Left hindlimb (tissue), 1 donor: ENCODE measurements at regions not wholly inside any gene's neighbourhood (a gene's known extent, or its start where the extent isn't known, plus 50 kb on each side); places are given as distances from the start of the nearest gene placed in this dataset.

Source experiments
- DNase-seq: peaks from one replicate; pipeline ENCODE4 v3.0.0-alpha.2; 2018

DNA sequence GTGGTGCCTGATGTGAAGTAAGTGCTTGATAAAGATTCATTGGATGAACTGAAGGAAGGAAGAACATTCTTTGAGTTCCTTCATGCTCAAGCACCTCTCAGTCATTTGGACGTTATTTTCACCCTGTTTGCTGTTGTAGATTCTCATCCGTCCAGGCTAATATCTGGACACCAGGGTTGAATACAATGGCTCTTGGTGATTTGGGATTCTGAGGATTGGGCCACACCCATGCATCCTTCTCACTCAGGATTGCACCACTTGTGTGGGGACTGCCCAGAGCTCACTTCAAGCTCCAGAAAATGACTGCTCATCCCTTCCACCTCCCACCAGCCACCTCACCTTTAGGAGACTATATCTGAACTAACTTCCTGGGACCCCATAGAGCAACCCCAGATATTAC, 117.1 kb upstream of the IPO9 start:
- DNase-seq: peak; percentile 17

DNA sequence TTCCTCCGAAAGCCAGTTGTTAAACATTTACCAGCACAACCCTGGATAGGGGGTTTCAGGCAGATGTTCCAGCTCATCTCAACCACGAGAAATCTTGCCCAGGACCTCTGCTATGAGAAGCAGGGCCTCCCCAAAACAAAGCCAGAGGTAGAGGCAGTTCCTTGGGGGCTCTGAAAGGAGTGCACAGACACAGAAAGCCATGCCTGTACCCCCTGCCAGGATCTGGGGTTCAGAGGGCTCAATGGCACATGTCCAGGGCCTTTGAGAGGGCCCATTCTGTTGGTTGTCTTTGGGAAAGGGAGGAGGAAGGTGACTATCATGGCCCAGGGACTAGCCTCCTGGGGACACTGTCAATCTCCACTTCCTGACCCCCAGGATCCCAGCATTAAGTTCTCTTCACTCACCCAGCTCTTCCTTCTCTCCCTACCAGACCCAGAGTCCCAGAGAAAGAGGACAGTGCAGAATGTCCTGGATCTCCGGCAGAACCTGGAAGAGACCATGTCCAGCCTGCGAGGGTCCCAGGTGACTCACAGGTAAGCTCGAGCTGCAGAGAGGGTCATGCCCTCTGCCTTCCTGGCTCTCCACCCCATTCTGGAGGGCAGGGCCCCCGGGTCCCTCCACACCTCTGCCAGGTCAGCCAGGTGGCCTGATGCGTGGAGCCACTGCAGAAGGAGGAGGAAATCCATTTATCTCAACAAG, 116.4 kb upstream of the IPO9 start:
- peak; percentile 13 for DNase-seq

DNA sequence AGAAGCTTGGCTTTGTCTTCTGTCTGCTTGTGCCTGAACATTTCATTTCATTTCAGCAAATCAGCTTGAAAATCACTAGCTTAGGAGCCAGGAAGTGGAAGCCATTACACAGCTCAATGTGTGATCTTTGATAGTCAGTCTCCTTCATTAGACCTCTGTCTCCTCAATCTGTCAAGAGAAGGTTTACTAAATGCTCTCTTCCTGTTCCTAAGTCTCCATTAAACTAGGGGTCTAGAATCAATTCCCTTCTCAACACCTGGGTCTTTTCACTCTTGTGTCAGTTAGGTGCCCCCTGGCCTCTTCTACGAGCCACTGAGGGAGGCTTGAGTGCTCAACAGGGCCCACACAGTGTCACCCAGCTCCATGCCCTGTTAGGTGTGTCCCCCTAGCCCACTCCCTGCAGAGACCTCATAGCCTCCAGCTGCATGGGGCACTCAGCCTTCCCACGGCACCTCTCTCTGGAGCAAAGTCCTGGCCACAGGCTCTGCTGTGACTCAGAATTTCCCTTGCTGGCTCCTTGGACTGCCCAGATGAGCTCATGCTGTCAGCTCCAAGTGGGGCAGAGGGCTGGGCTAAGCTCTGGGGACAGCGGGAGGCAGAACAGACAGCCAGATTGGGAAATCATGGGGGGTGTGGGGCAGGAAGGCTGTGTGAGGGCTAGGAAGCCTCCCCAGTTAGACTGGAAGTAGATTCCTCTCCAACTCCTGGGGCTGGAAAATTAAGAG, 115.7 kb upstream of the IPO9 start:
- DNase-seq: peak; percentile 80

DNA sequence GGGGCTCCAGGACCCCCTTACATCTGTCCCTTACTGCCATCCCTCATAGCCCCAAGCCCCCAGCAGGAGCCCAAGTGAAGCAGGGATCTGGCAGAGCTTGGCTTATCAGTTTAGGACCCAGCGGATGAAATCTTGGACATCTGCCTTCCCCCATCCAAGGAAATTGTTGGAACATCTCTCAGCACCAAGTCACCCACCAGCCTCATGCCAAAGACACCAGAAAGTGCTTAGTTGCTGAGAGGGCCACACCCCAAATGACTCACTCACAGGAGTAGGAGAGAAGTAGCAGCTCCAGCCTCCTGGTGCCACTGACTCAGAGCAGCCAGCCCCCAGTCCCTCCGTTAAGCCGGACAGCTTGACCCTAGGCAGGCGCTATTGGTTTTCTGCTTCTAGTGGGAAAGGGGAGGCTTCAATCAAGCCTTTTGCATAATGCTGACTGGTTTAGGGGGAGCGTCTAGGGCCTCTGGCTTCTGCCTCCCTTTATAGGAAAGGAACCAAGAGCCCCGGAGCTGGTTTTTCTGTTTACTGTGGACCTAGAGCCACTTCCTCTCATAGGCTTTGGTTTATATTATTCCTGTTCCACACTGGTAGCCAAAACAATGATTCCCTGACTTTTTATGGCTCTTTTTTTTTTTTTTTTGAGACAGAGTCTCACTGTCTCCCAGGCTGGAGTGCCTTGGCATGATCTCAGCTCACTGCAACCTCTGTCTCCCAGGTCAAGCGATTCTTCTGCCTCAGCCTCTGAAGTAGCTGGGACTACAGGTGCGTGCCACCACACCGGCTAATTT, 114.2 kb upstream of the IPO9 start:
- peak; percentile 71 for DNase-seq

DNA sequence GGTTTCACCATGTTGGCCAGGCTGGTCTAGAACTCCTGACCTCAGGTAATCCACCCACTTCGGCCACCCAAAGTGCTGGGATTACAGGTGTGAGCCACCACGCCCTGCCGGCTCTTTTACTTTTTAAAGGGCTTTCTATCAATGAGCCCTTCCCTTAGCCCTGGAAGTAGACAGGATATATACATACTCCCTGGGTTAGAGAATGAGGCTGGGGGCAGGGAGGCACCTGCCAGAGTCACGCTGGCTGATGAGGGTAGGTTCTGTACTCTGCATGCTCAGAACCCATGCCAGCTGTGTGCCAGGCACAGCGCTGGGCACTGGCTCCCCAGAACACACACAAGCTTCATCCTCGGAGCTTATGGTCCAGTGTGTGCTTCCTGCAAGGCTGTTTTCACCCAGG, 113.6 kb upstream of the IPO9 start:
- DNase-seq: no peak

DNA sequence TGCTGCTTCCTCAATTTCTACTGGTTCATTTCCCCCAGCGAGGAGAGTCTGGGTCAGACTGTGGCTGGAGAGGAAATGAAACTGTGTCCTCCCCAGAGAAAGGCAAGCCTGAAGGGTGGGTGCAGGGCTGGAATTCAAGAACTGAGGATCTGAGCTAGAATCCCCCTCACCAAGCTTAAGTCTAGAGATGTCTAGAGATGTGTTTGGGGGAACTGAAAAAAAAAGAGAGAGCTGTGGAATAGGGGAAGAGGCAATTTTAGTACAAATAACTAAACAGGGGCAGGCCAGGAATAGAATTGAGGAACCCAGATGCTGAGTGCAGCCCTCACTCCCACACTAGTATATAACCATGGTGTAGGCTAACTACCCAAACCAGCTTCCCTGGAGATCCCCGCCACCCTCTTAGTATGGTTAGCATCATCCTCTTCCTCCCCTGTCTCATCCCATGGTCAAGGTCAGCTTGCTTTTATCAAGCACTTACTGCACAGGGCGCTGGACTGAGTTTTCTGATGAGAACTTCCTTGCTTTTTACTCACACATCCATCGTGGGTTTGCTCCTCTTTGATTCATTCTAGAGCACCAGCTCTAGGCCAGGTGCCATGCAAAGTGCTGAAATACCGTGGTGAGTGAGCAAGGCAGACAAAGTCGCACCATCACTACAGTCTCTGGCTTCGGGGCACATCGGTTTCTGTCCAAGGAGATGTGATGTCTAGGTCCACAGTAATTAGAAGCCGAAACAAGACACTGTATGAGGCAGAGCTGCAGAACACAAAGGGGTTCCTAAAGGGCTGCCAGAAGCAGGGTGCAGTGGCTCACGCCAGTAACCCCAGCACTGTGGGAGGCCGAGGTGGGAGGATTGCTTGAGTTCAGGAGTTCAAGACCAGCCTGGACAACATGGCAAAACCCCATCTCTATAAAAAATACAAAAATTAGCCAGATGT, 112.9 kb upstream of the IPO9 start:
- peak; percentile 25 for DNase-seq

DNA sequence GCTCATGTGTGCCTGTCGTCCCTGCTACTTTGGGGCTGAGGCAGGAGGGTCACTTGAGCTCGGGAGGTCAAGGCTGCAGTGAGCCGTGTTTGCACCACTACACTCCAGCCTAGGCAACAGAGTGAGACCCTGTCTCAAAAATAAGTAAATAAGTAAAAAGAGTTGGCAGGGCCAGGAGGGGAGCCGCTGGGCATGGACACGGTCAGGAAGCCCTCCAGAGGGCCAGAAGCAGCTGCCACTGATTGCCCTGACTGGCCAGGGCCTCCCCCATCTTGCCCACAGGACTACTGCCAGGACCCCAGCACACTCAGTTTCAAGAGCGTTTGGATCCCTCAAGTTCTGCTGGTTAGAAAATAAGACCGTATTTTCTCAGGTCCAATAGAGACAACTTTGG, 112.2 kb upstream of the IPO9 start:
- peak; percentile 12 for DNase-seq

DNA sequence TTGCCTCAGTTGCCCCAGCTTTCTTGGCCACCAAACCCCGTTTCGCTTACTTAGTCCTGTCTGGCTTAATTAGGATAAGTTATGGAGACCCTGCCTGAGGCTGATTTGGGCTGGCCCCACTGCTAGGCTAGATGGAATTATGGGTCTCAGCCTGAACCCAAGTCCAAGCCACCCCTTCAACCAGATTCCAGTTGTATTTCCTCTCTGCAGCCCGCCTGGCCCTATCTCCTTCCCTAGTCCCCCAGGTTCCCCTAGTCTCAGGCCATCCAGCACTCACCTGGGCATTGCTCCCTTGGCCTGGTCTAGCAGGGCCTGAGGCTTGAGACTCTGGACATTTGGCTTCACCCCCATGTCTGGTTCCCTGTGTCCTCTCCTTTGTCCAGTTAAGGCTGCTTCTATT, 111.7 kb upstream of the IPO9 start:
- DNase-seq: peak; percentile 20

DNA sequence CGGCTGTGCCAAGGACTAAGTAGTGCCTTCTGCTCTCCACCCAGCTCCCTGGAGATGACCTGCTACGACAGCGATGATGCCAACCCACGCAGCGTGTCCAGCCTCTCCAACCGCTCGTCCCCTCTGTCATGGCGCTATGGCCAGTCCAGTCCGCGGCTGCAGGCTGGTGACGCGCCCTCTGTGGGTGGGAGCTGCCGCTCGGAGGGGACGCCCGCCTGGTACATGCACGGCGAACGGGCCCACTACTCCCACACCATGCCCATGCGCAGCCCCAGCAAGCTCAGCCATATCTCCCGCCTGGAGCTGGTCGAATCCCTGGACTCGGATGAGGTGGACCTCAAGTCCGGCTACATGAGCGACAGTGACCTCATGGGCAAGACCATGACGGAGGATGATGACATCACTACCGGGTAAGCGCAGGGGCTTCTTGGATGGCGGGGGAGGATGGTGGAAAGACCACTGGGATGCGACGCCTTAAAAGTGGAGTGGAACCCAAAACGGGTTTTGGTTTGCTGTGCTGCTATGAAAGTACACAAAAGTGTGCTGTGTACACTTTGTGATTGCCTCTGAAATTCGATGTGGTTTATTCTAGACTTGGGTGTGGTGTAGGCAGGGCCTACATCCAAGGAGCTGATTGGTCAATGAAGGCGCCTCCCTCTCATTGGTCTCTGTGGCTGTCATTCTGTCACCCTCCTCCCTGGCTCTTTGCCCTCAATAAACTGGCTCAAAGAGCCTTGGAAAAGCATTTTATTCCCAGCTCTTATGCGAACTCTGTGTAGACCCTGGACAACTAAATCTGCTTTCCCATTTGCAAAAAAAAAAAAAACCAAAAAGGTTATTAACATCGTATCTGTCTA, 110.4 kb upstream of the IPO9 start:
- DNase-seq: peak; percentile 34

DNA sequence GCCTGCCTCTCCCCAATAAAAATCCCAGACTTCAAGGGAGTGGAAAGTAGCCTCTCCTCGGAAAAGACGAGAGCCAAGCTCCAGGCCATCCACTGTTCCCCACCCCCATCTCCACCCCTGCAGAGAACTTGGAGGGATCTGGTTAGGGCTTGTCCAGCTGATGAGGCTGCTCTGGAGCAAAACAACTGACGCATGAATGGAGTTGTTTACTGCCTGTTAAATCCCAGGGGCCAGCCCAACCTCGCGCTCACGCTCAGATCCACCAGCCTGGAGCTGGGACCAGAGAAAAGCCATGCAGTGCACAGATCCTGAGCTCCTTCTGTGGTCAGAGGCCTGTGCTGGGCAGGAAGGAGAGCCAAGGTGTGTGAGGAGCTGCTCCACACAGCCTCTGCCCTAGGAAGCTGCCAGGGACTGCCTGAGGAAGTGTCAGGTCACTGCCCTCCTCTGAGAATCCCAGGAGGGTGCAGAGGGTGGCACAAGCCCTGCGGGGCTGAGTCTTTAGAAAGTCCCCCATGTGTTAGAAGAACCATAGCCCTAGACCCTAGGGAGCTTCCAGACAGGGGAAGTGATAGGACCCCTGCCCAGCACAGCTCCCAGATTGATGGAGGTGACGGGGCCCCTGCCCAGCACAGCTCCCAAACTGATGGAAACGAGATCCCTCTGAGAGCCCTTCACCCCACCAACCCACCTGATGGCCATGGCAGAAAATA, 109.0 kb upstream of the IPO9 start:
- peak; percentile 55 for DNase-seq

DNA sequence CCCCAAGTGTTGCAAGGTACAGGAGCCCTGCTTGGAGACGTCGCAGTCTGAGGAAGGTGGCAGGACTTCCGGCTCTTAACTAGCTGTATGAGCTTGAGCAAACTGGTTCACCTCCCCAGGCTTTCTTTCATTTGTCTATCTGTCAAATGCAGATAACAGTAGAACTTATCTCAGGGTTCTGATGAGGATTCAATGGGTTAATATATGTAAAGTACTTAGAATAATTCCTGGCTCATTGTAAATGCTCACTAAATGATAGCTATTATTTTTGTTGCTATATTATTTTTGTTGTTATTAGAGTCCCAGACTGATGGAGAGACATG, 108.5 kb upstream of the IPO9 start:
- no peak for DNase-seq

DNA sequence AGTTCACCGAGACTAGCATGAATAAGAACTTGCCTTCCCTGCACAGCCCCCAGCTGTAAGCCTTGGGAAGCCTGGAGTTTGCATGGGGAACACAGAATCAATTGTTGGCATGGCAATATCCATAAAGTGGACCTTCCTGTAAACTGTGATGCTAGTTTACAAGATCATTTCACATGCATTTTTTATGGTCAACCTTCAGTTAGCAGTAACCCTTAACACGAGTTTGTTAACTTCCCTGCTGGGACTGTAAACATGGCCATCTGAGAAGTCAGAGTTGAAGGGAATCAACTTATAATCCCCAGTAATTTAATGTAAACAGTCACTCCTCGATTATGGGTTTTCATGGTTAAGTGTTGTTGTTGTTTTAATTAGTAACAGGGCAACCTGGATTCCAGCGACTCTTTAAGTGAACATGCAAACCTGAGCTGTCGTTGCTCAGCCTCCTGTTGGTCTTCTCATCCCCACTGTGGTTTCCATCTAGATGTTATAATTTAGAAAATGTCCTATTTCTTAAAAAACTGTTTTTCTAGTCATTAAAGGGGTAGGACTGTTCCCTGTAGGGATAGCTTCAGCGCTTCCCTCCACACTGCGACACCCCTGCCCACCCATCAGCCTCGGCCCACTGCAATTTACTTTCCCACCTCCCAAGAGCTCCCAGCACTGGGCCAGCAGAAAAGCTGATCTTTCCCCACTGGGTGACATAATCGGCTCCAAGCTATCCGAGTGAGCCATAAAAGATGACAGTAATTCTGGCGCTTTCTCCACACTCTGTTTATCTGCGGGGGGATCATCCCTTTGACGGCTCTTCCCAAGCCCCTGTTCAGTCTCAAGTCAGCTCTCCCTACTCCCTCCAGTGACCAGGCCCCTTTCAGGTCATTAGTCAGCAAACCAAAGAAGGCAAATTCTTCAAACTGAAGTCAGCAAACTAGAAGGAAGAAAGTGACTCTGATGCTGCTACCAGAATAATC, 107.6 kb upstream of the IPO9 start:
- peak; percentile 28 for DNase-seq

DNA sequence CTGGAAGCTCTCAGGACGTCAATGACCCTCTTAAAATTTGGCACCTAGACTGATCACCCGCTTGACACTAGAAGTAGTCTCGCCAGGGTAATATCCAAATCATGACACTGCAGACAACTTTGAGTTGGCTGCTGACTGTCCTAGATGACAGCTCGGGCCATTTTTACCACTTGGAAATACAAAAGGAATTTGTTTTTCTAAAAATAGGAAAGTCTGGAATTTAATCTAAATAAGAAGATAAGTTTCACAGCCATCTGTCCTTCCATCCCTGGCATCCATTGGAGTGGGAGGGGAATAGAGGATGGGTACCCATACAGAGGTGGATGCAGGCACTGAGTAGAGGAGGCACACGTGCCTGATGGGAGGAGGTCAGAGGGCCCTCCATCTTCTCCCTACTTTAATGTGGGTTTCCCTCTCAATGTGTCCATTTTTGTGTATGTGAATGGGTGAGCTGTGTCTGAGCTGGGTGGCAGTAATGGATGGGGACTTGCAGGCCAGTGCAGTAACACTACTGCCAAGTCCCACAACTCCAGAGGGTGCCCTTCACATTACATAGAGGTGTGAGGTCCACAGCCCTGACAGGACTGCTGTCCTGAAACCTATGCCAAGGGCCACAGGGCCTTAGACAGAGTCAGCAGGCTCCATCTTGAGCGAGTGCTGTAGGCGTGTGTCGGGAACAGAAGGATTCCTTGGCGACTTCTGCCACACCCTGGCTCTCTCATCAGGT, 104.8 kb upstream of the IPO9 start:
- no peak for DNase-seq

DNA sequence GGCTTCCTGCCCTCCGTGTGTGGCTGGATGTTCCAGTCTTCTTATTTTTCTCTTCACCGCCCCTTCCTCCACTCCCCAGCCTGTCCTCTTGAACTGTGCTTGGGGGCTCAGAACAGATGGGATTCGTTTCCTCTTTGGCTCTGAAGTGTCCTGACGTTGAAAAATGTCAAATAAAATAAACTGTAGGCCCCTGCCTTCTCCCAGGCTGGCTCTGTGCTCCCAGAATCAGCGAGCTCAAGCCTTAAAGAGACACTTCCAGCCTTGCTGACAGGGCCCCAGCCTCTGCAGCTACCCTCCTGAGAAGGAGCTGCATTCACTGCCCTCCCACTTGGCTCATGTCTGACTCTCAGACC, 104.2 kb upstream of the IPO9 start:
- no peak for DNase-seq

DNA sequence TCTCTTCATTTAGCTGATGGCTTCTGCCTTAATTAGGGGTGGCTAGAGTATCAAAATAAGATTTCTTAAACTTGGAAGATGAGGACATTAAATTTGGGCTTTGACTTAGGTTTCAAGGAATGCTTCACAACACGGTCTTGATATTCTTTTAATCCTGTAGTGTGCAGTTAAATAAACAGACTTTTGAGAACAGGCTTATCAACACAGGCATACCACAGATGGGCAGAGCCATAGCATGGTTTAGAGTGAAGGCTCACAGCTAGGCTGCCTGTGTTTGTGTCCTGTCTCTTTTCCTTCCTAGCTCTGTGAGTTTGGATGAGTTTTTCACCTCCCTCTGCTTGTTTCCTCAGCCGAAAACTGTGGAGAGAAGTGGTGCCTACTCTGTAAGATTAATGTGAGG, 102.3 kb upstream of the IPO9 start:
- DNase-seq: no peak

DNA sequence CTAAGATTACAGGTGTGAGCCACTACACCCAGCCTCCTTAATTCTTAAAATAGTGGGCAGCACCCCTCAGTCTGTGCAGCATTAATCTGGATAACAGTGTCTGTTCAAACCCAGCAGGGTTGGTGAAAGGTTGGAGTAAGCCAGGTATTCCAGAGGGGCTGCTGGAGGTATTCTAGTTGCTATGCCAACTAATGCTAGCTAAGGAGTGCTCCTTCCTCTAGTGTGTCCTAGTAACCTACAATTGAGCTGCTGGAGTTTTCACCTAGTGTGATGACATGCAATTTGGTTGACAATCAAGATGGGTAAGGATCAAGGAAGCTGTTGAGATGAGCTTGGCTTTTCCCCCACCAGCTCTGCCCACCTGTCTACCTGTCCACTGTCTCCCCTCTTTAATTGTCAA, 100.2 kb upstream of the IPO9 start:
- DNase-seq: no peak

DNA sequence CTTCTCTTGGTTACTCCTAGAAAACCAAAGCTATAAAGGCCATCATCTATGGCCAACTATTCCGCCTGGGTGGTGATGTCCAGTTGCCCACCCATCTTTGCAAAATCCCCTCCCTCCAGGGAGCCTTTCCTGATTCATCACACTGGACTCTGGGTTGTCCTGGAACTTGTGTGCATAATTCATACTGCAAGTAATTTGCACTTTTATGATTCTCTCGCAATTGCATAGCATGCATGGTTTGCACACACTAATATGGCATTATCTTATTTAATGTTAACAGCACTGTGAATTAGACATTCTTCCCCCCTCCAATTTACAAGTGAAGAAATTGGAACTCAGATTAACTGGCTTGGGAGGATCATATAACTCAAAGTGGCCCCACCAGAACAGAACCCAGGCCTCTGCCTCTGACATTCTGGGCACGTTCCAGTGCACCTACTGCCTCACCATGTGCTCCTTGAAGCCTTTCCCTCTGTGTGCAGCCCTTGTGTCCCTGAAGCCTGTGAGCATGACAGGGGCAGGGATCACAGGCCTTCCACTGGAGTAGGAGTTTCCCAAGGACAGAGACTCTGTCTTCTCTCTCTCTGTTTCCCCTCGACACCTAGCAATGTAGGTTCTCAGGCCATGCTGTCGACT, 98.9 kb upstream of the IPO9 start:
- no peak for DNase-seq

DNA sequence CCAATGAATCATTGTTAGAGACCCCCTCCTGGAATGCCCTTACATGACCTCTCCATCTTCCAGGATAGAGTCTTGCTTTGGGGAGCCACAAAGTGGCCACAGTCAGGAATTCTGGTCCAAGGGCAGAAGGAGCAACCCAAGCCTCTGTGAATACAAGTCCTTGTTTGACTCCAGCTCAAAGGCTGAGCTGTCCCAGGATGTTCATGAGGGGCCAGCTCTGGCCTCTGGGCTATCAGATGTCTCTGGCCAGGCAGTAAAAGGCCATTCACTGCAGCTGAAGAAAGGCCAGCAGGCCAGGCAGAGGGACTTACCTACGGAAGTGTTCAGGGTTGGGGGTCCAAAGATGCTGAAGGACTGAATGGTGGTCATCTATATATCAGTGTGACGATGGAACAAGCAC, 98.3 kb upstream of the IPO9 start:
- no peak for DNase-seq

DNA sequence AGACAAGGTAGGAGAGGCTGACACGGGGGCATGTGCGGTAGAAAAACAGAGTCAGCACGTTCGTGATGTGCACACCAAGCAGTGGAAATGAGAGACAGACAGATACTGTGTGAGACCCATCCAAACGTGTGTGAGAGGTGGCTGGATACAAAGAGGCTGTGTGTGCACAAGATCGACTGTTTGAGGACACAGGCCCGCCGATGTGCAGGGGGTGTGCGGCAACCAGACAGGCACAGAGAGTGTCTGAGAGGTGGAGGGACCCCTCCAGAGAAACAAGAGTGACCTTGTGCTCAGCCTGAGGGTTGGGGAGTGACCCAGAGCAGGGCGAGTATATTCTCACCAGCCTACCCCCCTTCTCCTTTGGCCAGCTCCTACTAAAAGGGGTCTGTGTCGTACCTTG, 97.8 kb upstream of the IPO9 start:
- DNase-seq: no peak
